Breast epithelium (tissue), 4 donors: ENCODE measurements at regions not wholly inside any gene's neighbourhood (a gene's known extent, or its start where the extent isn't known, plus 50 kb on each side); places are given as distances from the start of the nearest gene placed in this dataset.

Source experiments
- DNase-seq, 2 donors: peaks; one replicate each; pipeline ENCODE4 v3.0.0-alpha.2; 2019; ENCODE audit warnings: low spot score in 2 of 2
- H3K27ac ChIP-seq, 2 donors: fragments of 200-600 bp; sonication (generic) in 1 of 2; one replicate each; pipeline ENCODE4 v1.5.1; 2016 to 2019; ENCODE audit warnings: mild to moderate bottlenecking in 1 of 2
- H3K27me3 ChIP-seq, 2 donors: fragments of 200-600 bp; sonication (generic) in 1 of 2; one replicate each; pipeline versions ENCODE4 v1.5.1 to v1.6.0; 2017 to 2019; ENCODE audit warnings: control low read depth in 1 of 2, mild to moderate bottlenecking in 1 of 2
- H3K36me3 ChIP-seq: fragments of 200-600 bp; one replicate; pipeline ENCODE4 v1.5.1; 2019
- H3K4me1 ChIP-seq, 2 donors: fragments of 200-600 bp; sonication (generic); one replicate each; pipeline ENCODE4 v1.5.1; 2016 to 2019; ENCODE audit warnings: control low read depth in 1 of 2
- H3K4me3 ChIP-seq, 3 donors: fragments of 200-600 bp; sonication (generic); 1 replicate in 2 of 3; 2 replicates in 1 of 3; pipeline ENCODE4 v1.5.1; 2016 to 2019; ENCODE audit warnings: mild to moderate bottlenecking in 3 of 3, moderate library complexity in 2 of 3
- H3K9me3 ChIP-seq, 2 donors: fragments of 200-600 bp; sonication (generic) in 1 of 2; one replicate each; pipeline ENCODE4 v1.5.1; 2016 to 2019; ENCODE audit warnings: control low read depth in 1 of 2
- CTCF ChIP-seq, 3 donors: fragments of 450-650 bp; IDR thresholded peaks; one replicate each; pipeline ENCODE4 v1.5.1; 2016 to 2017; ENCODE audit warnings: antibody characterized with exemption in 3 of 3, mild to moderate bottlenecking in 3 of 3, moderate library complexity in 3 of 3
- POLR2A ChIP-seq: fragments of 450-650 bp; IDR thresholded peaks from one replicate; pipeline ENCODE4 v1.6.1; 2016; ENCODE audit warnings: antibody characterized with exemption, mild to moderate bottlenecking, moderate library complexity
- POLR2AphosphoS5 ChIP-seq, 3 donors: sonication (generic); formaldehyde crosslinking; IDR thresholded peaks; one replicate each; pipeline ENCODE4 v1.6.1; 2017; ENCODE audit warnings: antibody characterized with exemption in 3 of 3
- intact Hi-C: fragments of 100-400 bp; cut with DNase I; formaldehyde crosslinking; loops from one replicate; pipeline ENCODE4 v1.15.1; 2023; ENCODE audit warnings: low total_unique reads

GRCh38 chr4:23135792-23136645 lies 443.3 kb downstream of the GBA3 start:
- no peaks in the 10 kb centered on the region for H3K27me3 ChIP-seq
- no peak overlapping the region for H3K4me3 ChIP-seq
- H3K4me1 ChIP-seq: no peaks in the 10 kb centered on the region
- H3K27ac ChIP-seq: no peak overlapping the region
- no peaks in the 10 kb centered on the region for H3K36me3 ChIP-seq
- intact Hi-C loops: loop anchor here (5.0 kb wide), 1 partner anchor 556 kb away; no protein-coding TSS in a partner anchor
- DNase-seq: no peak
- TF ChIP-seq POLR2A (no peak), CTCF (IDR thresholded peaks at IDR 0.05) (peak; percentile 38 to 60 (median 47)), POLR2AphosphoS5 (IDR thresholded peaks at IDR 0.05) (no peak)
- H3K9me3 ChIP-seq: no peaks in the 10 kb centered on the region

GRCh38 chr4:23134331-23134730 lies 441.6 kb downstream of the GBA3 start:
- no peaks in the 10 kb centered on the region for H3K4me1 ChIP-seq
- TF ChIP-seq CTCF (IDR thresholded peaks at IDR 0.05) (no peak), POLR2AphosphoS5 (IDR thresholded peaks at IDR 0.05) (no peak), POLR2A (no peak)
- no peak overlapping the region for H3K4me3 ChIP-seq
- H3K9me3 ChIP-seq: no peaks in the 10 kb centered on the region
- H3K27ac ChIP-seq: no peak overlapping the region
- no peaks in the 10 kb centered on the region for H3K36me3 ChIP-seq
- no peaks in the 10 kb centered on the region for H3K27me3 ChIP-seq
- no peak for DNase-seq
- intact Hi-C loops: no loop called here

GRCh38 chr4:23130845-23131244 lies 438.1 kb downstream of the GBA3 start:
- Histone ChIP-seq H3K4me3 (no peak overlapping the region), H3K27ac (no peak overlapping the region), H3K4me1 (no peaks in the 10 kb centered on the region), H3K9me3 (no peaks in the 10 kb centered on the region), H3K36me3 (no peaks in the 10 kb centered on the region), H3K27me3 (no peaks in the 10 kb centered on the region)
- TF ChIP-seq POLR2AphosphoS5 (IDR thresholded peaks at IDR 0.05): no peak
- TF ChIP-seq CTCF (IDR thresholded peaks at IDR 0.05): no peak
- TF ChIP-seq POLR2A: no peak
- DNase-seq: no peak
- intact Hi-C loops: no loop called here

- intact Hi-C loops: loop anchor here (5.0 kb wide), 1 partner anchor 727 kb away; no protein-coding TSS in a partner anchor
- H3K27ac ChIP-seq: no peak overlapping the region
- H3K4me1 ChIP-seq: no peaks in the 10 kb centered on the region
- H3K27me3 ChIP-seq: no peaks in the 10 kb centered on the region
- no peak for DNase-seq
- TF ChIP-seq POLR2A (no peak), CTCF (IDR thresholded peaks at IDR 0.05) (no peak), POLR2AphosphoS5 (IDR thresholded peaks at IDR 0.05) (no peak)
- H3K36me3 ChIP-seq: no peaks in the 10 kb centered on the region
- H3K4me3 ChIP-seq: no peak overlapping the region
- no peaks in the 10 kb centered on the region for H3K9me3 ChIP-seq
Observed at GRCh38 chr4:23125118-23125517, 432.4 kb downstream of the GBA3 start.

- no peak for DNase-seq
- intact Hi-C loops: no loop called here
- H3K4me1 ChIP-seq: no peaks in the 10 kb centered on the region
- no peak overlapping the region for H3K27ac ChIP-seq
- H3K9me3 ChIP-seq: no peaks in the 10 kb centered on the region
- no peaks in the 10 kb centered on the region for H3K27me3 ChIP-seq
- H3K4me3 ChIP-seq: no peak overlapping the region
- H3K36me3 ChIP-seq: no peaks in the 10 kb centered on the region
- TF ChIP-seq CTCF (IDR thresholded peaks at IDR 0.05): no peak
- no peak for TF ChIP-seq POLR2A
- no peak for TF ChIP-seq POLR2AphosphoS5 (IDR thresholded peaks at IDR 0.05)
Observed at GRCh38 chr4:23122666-23123400, 430.1 kb downstream of the GBA3 start.
